HL-60 (cell line): ENCODE measurements at regions not wholly inside any gene's neighbourhood (a gene's known extent, or its start where the extent isn't known, plus 50 kb on each side); places are given as distances from the start of the nearest gene placed in this dataset.

Source experiments
- DNase-seq, 2 experiments: peaks; one replicate each; pipeline ENCODE4 v3.0.0-alpha.2; 2010 to 2020; ENCODE audit warnings: low read depth in 1 of 2, low spot score in 1 of 2
- H3K27ac ChIP-seq: fragments of 250-450 bp; sonication (Bioruptor Pico); replicated peaks from 2 replicates; pipeline ENCODE4 v1.5.1; 2020; ENCODE audit warnings: mild to moderate bottlenecking, moderate library complexity
- H3K27me3 ChIP-seq: fragments of 250-450 bp; sonication (Bioruptor Pico); 2 replicates; pipeline ENCODE4 v1.5.1; 2021; ENCODE audit warnings: mild to moderate bottlenecking, moderate library complexity; ENCODE audit not compliant: insufficient read depth, poor library complexity, severe bottlenecking
- H3K4me3 ChIP-seq: replicated peaks from 2 replicates; pipeline ENCODE4 v1.5.1; 2011; ENCODE audit warnings: mild to moderate bottlenecking, control low read depth, low read length; ENCODE audit not compliant: insufficient read depth
- GABPA ChIP-seq: IDR thresholded peaks from 2 replicates; pipeline ENCODE4 v1.6.1; 2012; ENCODE audit warnings: low read depth
- POLR2AphosphoS5 ChIP-seq: IDR thresholded peaks from 2 replicates; pipeline ENCODE4 v1.6.1; 2012; ENCODE audit warnings: low read depth
- SPI1 ChIP-seq: IDR thresholded peaks from 2 replicates; pipeline ENCODE4 v1.6.1; 2012; ENCODE audit warnings: low read depth, mild to moderate bottlenecking, borderline replicate concordance
- TF ChIP-seq, protein P1 (sequence below): IDR thresholded peaks from 2 replicates; pipeline ENCODE4 v1.6.1; 2012; ENCODE audit warnings: low read depth; ENCODE audit not compliant: insufficient replicate concordance
- TF ChIP-seq, protein P2 (sequence below): IDR thresholded peaks from one replicate; pipeline ENCODE4 v1.5.1; 2011; ENCODE audit warnings: low read length, control low read depth, inconsistent platforms; ENCODE audit not compliant: insufficient read depth

DNA sequence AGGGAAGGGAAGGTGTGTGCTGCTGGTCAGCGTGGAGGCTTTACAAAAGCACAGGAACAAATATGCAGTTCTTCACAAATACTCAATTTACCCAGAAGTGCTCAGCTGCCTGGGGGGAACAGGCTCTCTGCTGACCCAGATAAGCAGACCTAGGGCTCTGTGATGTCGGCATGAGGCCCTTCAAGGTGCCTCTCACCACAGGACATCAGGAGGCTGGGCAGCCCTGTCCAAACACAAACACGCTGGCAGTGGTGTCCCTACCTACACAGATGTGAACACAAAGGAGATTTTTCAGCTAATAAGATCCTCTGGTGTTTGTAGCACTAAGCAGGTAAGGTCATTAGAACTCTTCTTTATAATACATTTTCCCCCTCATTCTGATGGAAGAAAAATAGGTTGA lies 243.0 kb upstream of the PROX1 start:
- no peak for TF ChIP-seq SPI1
- TF ChIP-seq, protein P1, sequence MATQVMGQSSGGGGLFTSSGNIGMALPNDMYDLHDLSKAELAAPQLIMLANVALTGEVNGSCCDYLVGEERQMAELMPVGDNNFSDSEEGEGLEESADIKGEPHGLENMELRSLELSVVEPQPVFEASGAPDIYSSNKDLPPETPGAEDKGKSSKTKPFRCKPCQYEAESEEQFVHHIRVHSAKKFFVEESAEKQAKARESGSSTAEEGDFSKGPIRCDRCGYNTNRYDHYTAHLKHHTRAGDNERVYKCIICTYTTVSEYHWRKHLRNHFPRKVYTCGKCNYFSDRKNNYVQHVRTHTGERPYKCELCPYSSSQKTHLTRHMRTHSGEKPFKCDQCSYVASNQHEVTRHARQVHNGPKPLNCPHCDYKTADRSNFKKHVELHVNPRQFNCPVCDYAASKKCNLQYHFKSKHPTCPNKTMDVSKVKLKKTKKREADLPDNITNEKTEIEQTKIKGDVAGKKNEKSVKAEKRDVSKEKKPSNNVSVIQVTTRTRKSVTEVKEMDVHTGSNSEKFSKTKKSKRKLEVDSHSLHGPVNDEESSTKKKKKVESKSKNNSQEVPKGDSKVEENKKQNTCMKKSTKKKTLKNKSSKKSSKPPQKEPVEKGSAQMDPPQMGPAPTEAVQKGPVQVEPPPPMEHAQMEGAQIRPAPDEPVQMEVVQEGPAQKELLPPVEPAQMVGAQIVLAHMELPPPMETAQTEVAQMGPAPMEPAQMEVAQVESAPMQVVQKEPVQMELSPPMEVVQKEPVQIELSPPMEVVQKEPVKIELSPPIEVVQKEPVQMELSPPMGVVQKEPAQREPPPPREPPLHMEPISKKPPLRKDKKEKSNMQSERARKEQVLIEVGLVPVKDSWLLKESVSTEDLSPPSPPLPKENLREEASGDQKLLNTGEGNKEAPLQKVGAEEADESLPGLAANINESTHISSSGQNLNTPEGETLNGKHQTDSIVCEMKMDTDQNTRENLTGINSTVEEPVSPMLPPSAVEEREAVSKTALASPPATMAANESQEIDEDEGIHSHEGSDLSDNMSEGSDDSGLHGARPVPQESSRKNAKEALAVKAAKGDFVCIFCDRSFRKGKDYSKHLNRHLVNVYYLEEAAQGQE = no peak
- TF ChIP-seq, protein P2, sequence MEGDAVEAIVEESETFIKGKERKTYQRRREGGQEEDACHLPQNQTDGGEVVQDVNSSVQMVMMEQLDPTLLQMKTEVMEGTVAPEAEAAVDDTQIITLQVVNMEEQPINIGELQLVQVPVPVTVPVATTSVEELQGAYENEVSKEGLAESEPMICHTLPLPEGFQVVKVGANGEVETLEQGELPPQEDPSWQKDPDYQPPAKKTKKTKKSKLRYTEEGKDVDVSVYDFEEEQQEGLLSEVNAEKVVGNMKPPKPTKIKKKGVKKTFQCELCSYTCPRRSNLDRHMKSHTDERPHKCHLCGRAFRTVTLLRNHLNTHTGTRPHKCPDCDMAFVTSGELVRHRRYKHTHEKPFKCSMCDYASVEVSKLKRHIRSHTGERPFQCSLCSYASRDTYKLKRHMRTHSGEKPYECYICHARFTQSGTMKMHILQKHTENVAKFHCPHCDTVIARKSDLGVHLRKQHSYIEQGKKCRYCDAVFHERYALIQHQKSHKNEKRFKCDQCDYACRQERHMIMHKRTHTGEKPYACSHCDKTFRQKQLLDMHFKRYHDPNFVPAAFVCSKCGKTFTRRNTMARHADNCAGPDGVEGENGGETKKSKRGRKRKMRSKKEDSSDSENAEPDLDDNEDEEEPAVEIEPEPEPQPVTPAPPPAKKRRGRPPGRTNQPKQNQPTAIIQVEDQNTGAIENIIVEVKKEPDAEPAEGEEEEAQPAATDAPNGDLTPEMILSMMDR = no peak
- no peak for TF ChIP-seq POLR2AphosphoS5
- TF ChIP-seq GABPA = no peak
- Histone ChIP-seq H3K27me3 (no peaks in the 10 kb centered on the region), H3K27ac (no peak overlapping the region), H3K4me3 (no peak overlapping the region)
- no peak for DNase-seq

DNA sequence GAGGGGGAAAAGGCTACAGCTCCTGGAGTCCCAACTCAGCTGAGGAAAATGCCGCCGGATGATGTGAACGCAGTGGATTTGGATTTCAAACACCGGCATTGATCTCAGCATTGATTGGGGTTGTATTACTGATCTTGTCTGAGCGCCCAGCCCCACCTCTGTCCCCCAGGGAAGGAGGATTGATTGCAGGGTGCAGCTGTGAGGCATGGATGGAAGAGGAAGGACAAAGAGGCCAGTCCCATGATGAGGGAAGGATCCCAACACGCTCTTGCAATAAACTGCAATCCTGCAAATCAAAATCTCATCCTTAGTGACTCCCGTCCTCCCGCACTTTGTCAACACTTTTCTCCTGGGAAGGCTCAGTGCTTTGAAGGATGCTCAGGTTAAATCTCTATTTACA lies 242.3 kb upstream of the PROX1 start:
- no peak overlapping the region for H3K4me3 ChIP-seq
- TF ChIP-seq POLR2AphosphoS5 = no peak
- TF ChIP-seq, protein P2 = no peak
- TF ChIP-seq, protein P1 = no peak
- TF ChIP-seq SPI1 = no peak
- no peak for TF ChIP-seq GABPA
- H3K27me3 ChIP-seq = no peaks in the 10 kb centered on the region
- H3K27ac ChIP-seq = no peak overlapping the region
- DNase-seq = no peak

DNA sequence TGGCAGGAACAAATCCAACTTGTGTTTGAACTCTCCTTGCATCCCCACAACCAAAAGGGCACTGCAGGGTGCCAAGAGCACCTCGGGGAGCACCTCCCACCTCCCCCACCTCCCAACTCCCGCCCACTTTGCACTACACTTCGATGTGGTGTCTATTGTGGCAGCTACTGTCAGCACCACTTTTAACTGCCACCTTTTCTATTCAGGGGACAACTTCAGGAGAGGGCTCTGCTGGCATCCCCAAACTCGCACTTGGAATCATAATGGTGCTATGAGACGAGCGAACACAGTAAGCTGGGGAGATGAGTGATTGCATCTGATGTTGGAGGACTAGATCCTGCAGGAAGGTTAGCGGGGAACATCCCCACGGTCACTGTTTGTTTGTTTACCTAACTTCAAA lies 238.2 kb upstream of the PROX1 start:
- no peak for TF ChIP-seq GABPA
- TF ChIP-seq, protein P2 = no peak
- TF ChIP-seq SPI1 = no peak
- Histone ChIP-seq H3K27me3 (no peaks in the 10 kb centered on the region), H3K4me3 (no peak overlapping the region), H3K27ac (no peak overlapping the region)
- DNase-seq = no peak
